WTC11 (cell line): ENCODE measurements at regions not wholly inside any gene's neighbourhood (a gene's known extent, or its start where the extent isn't known, plus 50 kb on each side); places are given as distances from the start of the nearest gene placed in this dataset.

Experiments
- ATAC-seq: fragments of 200-7000 bp; cut with Tn5 transposase; 2 replicates; pipeline ENCODE4 v1.10.0; 2021; ENCODE audit warnings: mild to moderate bottlenecking, moderate library complexity
- CTCF ChIA-PET: fragments of 300-600 bp; sonication (Branson Sonifier 250); formaldehyde crosslinking; loops from one replicate; lab custom pipeline; 2021; ENCODE audit warnings: antibody characterized with exemption; lab: Charles Lee
- POLR2A ChIA-PET: fragments of 350-600 bp; sonication (Branson Sonifier 250); formaldehyde crosslinking; loops from one replicate; lab custom pipeline; 2021; ENCODE audit warnings: antibody characterized with exemption; lab: Charles Lee
- DNase-seq: peaks from one replicate; pipeline ENCODE4 v3.0.0; 2021; ENCODE audit warnings: low spot score
- H3K27ac Mint-ChIP-seq: 2 replicates; pipeline ENCODE4 v1.8.0; 2021; ENCODE audit warnings: mixed read lengths
- H3K27me3 Mint-ChIP-seq: 2 replicates; pipeline ENCODE4 v1.8.0; 2021; ENCODE audit warnings: low read depth, mild to moderate bottlenecking, moderate library complexity, mixed read lengths
- H3K36me3 Mint-ChIP-seq: 2 replicates; pipeline ENCODE4 v1.8.0; 2021; ENCODE audit warnings: mixed read lengths
- H3K4me1 Mint-ChIP-seq: 2 replicates; pipeline ENCODE4 v1.8.0; 2022; ENCODE audit warnings: mixed read lengths
- H3K4me3 Mint-ChIP-seq: 2 replicates; pipeline ENCODE4 v1.8.0; 2021; ENCODE audit warnings: mild to moderate bottlenecking, moderate library complexity, mixed read lengths
- H3K9me3 Mint-ChIP-seq: 2 replicates; pipeline ENCODE4 v1.8.0; 2021; ENCODE audit warnings: mixed read lengths
- CBFB ChIP-seq: sonication (generic); formaldehyde crosslinking; IDR thresholded peaks from 2 replicates; pipeline ENCODE4 v1.8.1; 2022; ENCODE audit warnings: mild to moderate bottlenecking, low read depth, missing genetic modification reagents
- CREM ChIP-seq: sonication (generic); formaldehyde crosslinking; IDR thresholded peaks from 2 replicates; pipeline ENCODE4 v1.8.1; 2022; ENCODE audit warnings: mild to moderate bottlenecking, missing genetic modification reagents, moderate library complexity
- CTCF ChIP-seq: fragments of 200-600 bp; IDR thresholded peaks from 2 replicates; pipeline ENCODE4 v1.8.0; 2022; ENCODE audit warnings: antibody characterized with exemption
- ESRRA ChIP-seq: sonication (generic); formaldehyde crosslinking; IDR thresholded peaks from 2 replicates; pipeline ENCODE4 v1.8.1; 2022; ENCODE audit warnings: mild to moderate bottlenecking, missing genetic modification reagents, borderline replicate concordance
- GABPB1 ChIP-seq: sonication (generic); formaldehyde crosslinking; IDR thresholded peaks from 2 replicates; pipeline ENCODE4 v1.8.1; 2023; ENCODE audit warnings: mild to moderate bottlenecking, missing genetic modification reagents
- HMGA2 ChIP-seq: fragments of 250-450 bp; sonication (Bioruptor Pico); IDR thresholded peaks from 2 replicates; pipeline ENCODE4 v1.4.0; 2021; ENCODE audit warnings: mild to moderate bottlenecking, moderate library complexity
- NFYB ChIP-seq: sonication (generic); formaldehyde crosslinking; conservative IDR thresholded peaks from 2 replicates; pipeline ENCODE4 v1.8.0; 2022; ENCODE audit warnings: low read depth, missing genetic modification reagents
- PRDM15 ChIP-seq: sonication (generic); formaldehyde crosslinking; IDR thresholded peaks from 2 replicates; pipeline ENCODE4 v1.8.0; 2022; ENCODE audit warnings: missing genetic modification reagents
- PRRX2 ChIP-seq: fragments of 250-450 bp; sonication (Bioruptor Pico); IDR thresholded peaks from 2 replicates; pipeline ENCODE4 v1.8.0; 2021; ENCODE audit warnings: mild to moderate bottlenecking
- ZNF121 ChIP-seq: sonication (generic); formaldehyde crosslinking; IDR thresholded peaks from 2 replicates; pipeline ENCODE4 v1.8.0; 2023; ENCODE audit warnings: missing genetic modification reagents
- ZSCAN18 ChIP-seq: fragments of 250-450 bp; sonication (Bioruptor Pico); IDR thresholded peaks from 2 replicates; pipeline ENCODE4 v2.1.2; 2022; ENCODE audit warnings: mild to moderate bottlenecking, moderate library complexity
- TF ChIP-seq, protein P1 (sequence below): fragments of 250-450 bp; sonication (Bioruptor Pico); IDR thresholded peaks from 2 replicates; pipeline ENCODE4 v1.8.0; 2021; ENCODE audit warnings: mild to moderate bottlenecking
- TF ChIP-seq, protein P2 (sequence below): sonication (generic); formaldehyde crosslinking; IDR thresholded peaks from 2 replicates; pipeline ENCODE4 v1.8.0; 2022; ENCODE audit warnings: mild to moderate bottlenecking, missing genetic modification reagents
- TF ChIP-seq, protein P3 (sequence below): sonication (generic); formaldehyde crosslinking; IDR thresholded peaks from 2 replicates; pipeline ENCODE4 v1.8.1; 2022; ENCODE audit warnings: mild to moderate bottlenecking, missing genetic modification reagents, moderate library complexity, borderline replicate concordance

- TF ChIP-seq, protein P1, sequence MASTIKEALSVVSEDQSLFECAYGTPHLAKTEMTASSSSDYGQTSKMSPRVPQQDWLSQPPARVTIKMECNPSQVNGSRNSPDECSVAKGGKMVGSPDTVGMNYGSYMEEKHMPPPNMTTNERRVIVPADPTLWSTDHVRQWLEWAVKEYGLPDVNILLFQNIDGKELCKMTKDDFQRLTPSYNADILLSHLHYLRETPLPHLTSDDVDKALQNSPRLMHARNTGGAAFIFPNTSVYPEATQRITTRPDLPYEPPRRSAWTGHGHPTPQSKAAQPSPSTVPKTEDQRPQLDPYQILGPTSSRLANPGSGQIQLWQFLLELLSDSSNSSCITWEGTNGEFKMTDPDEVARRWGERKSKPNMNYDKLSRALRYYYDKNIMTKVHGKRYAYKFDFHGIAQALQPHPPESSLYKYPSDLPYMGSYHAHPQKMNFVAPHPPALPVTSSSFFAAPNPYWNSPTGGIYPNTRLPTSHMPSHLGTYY: no peak
- TF ChIP-seq CBFB (CRISPR knock-in tag): no peak
Observed at GRCh38 chr2:7706791-7707190, 789.6 kb downstream of the RNF144A start (continued).

GRCh38 chr2:7707723-7708122, 790.5 kb downstream of the RNF144A start:
- Mint-ChIP-seq H3K9me3 (peaks cover 15% of the 10 kb centered on the region), H3K27me3 (peaks cover 15% of the 10 kb centered on the region), H3K4me3 (no peak overlapping the region), H3K36me3 (peaks cover 14% of the 10 kb centered on the region), H3K4me1 (peaks cover 41% of the 10 kb centered on the region), H3K27ac (no peak overlapping the region)
- TF ChIP-seq, protein P2, sequence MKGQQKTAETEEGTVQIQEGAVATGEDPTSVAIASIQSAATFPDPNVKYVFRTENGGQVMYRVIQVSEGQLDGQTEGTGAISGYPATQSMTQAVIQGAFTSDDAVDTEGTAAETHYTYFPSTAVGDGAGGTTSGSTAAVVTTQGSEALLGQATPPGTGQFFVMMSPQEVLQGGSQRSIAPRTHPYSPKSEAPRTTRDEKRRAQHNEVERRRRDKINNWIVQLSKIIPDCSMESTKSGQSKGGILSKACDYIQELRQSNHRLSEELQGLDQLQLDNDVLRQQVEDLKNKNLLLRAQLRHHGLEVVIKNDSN: no peak
- no peak for DNase-seq
- ChIA-PET POLR2A (no interaction called here), CTCF (no interaction called here)
- ATAC-seq: no peak

GRCh38 chr2:7709907-7710306, 792.7 kb downstream of the RNF144A start:
- Mint-ChIP-seq H3K4me3 (no peak overlapping the region), H3K27me3 (peaks cover 15% of the 10 kb centered on the region), H3K27ac (no peak overlapping the region), H3K4me1 (peaks cover 21% of the 10 kb centered on the region), H3K9me3 (peaks cover 21% of the 10 kb centered on the region), H3K36me3 (peaks cover 14% of the 10 kb centered on the region)
- TF ChIP-seq CTCF: no peak
- no peak for TF ChIP-seq ESRRA (CRISPR knock-in tag)
- no peak for TF ChIP-seq ZSCAN18 (CRISPR knock-in tag)
- DNase-seq (no peak), ATAC-seq (no peak)
- ChIA-PET POLR2A (no interaction called here), CTCF (no interaction called here)

DNA sequence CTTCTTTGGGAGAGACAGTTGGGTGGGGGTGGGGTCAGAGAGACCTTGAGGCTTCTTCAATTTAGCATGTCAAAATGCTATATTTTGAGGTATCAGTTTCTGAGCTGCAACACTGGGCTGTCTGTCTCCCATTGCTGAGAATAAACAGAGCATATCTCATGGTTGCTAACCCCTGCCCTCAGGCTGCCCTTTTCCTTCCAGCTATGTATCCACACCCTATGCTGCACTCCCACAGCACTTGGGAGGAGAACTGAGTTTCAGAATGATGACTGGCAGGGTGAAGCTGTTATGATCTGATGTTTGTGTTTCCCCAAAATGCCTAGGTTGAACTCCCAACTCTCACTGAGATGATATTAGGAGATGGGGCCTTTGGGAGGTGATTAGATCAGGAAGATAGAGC, 794.0 kb downstream of the RNF144A start:
- peaks cover 21% of the 10 kb centered on the region for H3K9me3 Mint-ChIP-seq
- peaks cover 14% of the 10 kb centered on the region for H3K36me3 Mint-ChIP-seq
- CTCF ChIA-PET: no interaction called here
- no peak overlapping the region for H3K27ac Mint-ChIP-seq
- no peak for ATAC-seq
- no peak overlapping the region for H3K4me3 Mint-ChIP-seq
- TF ChIP-seq NFYB (CRISPR knock-in tag) (no peak), HMGA2 (CRISPR knock-in tag) (no peak), PRRX2 (no peak), CREM (CRISPR knock-in tag) (no peak), ZNF121 (no peak)
- TF ChIP-seq, protein P3, sequence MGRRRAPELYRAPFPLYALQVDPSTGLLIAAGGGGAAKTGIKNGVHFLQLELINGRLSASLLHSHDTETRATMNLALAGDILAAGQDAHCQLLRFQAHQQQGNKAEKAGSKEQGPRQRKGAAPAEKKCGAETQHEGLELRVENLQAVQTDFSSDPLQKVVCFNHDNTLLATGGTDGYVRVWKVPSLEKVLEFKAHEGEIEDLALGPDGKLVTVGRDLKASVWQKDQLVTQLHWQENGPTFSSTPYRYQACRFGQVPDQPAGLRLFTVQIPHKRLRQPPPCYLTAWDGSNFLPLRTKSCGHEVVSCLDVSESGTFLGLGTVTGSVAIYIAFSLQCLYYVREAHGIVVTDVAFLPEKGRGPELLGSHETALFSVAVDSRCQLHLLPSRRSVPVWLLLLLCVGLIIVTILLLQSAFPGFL (CRISPR knock-in tag): no peak
- TF ChIP-seq, all 79 proteins: peak for 0
- peaks cover 15% of the 10 kb centered on the region for H3K27me3 Mint-ChIP-seq
- no peak for DNase-seq
- POLR2A ChIA-PET: no interaction called here
- H3K4me1 Mint-ChIP-seq: peaks cover 11% of the 10 kb centered on the region

DNA sequence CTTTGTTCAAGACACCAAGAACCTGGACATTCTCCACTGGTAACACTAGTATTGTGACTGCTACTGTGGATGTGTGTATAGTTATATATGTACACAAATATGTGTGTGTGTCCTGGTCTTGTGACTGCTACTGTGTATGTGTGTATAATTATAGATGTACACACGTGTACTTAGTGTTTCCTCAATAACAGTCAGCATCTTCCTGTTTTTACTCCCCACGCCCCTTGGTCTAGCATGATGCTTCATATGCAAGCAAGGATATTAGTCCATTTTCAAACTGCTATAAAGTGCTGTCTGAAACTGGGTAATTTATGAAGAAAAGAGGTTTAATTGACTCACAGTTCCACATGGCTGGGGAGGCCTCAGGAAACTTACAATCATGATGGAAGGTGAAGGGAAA, 802.7 kb downstream of the RNF144A start:
- POLR2A ChIA-PET: no interaction called here
- DNase-seq (no peak), ATAC-seq (no peak)
- H3K27me3 Mint-ChIP-seq: no peaks in the 10 kb centered on the region
- TF ChIP-seq PRDM15: no peak
- no peak for TF ChIP-seq GABPB1 (CRISPR knock-in tag)
- CTCF ChIA-PET: no interaction called here
- peaks cover 4% of the 10 kb centered on the region; the same call in 1 of the 2 replicates for H3K9me3 Mint-ChIP-seq
- no peak overlapping the region for H3K27ac Mint-ChIP-seq
- H3K4me1 Mint-ChIP-seq: peaks cover 15% of the 10 kb centered on the region
- no peaks in the 10 kb centered on the region for H3K36me3 Mint-ChIP-seq
- H3K4me3 Mint-ChIP-seq: no peak overlapping the region
